ENCODE measurements at regions not wholly inside any gene's neighbourhood (a gene's known extent, or its start where the extent isn't known, plus 50 kb on each side); places are given as distances from the start of the nearest gene placed in this dataset.

GRCh38 chrX:45368705-45369104, 168.0 kb upstream of the DIPK2B start:
- H3K4me3 ChIP-seq, result no peak overlapping the region
- H3K9ac ChIP-seq (ENCODE audit: insufficient read depth in 1 of 2, low read depth in 2 of 2, low read length in 2 of 2), result no peak overlapping the region
- H3K9me3 ChIP-seq (replicated peaks; ENCODE audit: control insufficient read depth, insufficient read depth, low read depth, low read length), result no peaks in the 10 kb centered on the region
- no peak overlapping the region for H3K27ac ChIP-seq (ENCODE audit: extremely low read depth, low read depth, low read length)
- TF ChIP-seq HBP1 (CRISPR knock-in tag; IDR thresholded peaks at IDR 0.05), result no peak
- peak; percentile 76 for TF ChIP-seq ZFP36 (IDR thresholded peaks at IDR 0.05; ENCODE audit: low read depth, low read length, partially characterized antibody)
- TF ChIP-seq DNMT1 (IDR thresholded peaks at IDR 0.05), result no peak
- TF ChIP-seq ZNF140 (CRISPR knock-in tag; IDR thresholded peaks at IDR 0.05), result no peak
- intact Hi-C loops (cut with micrococcal nuclease) (no loop called here), in situ Hi-C loops (cut with MboI) (no loop called here)
- CTCF ChIA-PET (ENCODE audit: low intra/inter-chr PET ratio), result no interaction called here
- no TSS peak for BruUV-seq (replicated peaks)
- no peak for ATAC-seq
- no peak overlapping the region for H3K4me2 ChIP-seq (ENCODE audit: insufficient read depth, low read length)
- no peak for DNase-seq (ENCODE audit: extremely low read depth in 1 of 4, low spot score in 3 of 4)
- no peaks in the 10 kb centered on the region for H3K4me1 ChIP-seq (replicated peaks in 1 of 2; ENCODE audit: control insufficient read depth in 2 of 2, insufficient read depth in 2 of 2, low read length in 2 of 2)
- no peak overlapping the region for H2AFZ ChIP-seq (ENCODE audit: low read depth, low read length)
- H3K79me2 ChIP-seq (ENCODE audit: control insufficient read depth, insufficient read depth, low read length), result no peaks in the 10 kb centered on the region
- no peaks in the 10 kb centered on the region for H3K9me1 ChIP-seq (ENCODE audit: control insufficient read depth, insufficient read depth, low read length)
- 14% methylated on average over 2 of the region's 2 CpGs for WGBS (ENCODE audit: insufficient coverage, low coverage, missing lambda C conversion rate)
- no peaks in the 10 kb centered on the region for H3K27me3 ChIP-seq (ENCODE audit: control insufficient read depth in 2 of 2, insufficient read depth in 2 of 2, low read length in 2 of 2)
- H4K20me1 ChIP-seq (replicated peaks; ENCODE audit: control insufficient read depth, insufficient read depth, low read length), result no peaks in the 10 kb centered on the region
- H3K36me3 ChIP-seq (ENCODE audit: control insufficient read depth, insufficient read depth, low read length), result no peaks in the 10 kb centered on the region
- POLR2A ChIA-PET, result interaction anchor here (0.6 kb wide), 1 partner anchor 474 kb away, joined by 3 read pairs; no protein-coding TSS in a partner anchor
- no peak for FAIRE-seq

- CTCF ChIA-PET (ENCODE audit: low intra/inter-chr PET ratio), result no interaction called here
- Histone ChIP-seq H3K4me2 (ENCODE audit: insufficient read depth, low read length) (no peak overlapping the region), H2AFZ (ENCODE audit: low read depth, low read length) (no peak overlapping the region), H3K27ac (ENCODE audit: extremely low read depth, low read depth, low read length) (no peak overlapping the region), H3K36me3 (ENCODE audit: control insufficient read depth, insufficient read depth, low read length) (no peaks in the 10 kb centered on the region), H3K9me3 (replicated peaks; ENCODE audit: control insufficient read depth, insufficient read depth, low read depth, low read length) (no peaks in the 10 kb centered on the region), H3K4me3 (no peak overlapping the region), H4K20me1 (replicated peaks; ENCODE audit: control insufficient read depth, insufficient read depth, low read length) (no peaks in the 10 kb centered on the region), H3K9me1 (ENCODE audit: control insufficient read depth, insufficient read depth, low read length) (no peaks in the 10 kb centered on the region), H3K4me1 (replicated peaks in 1 of 2; ENCODE audit: control insufficient read depth in 2 of 2, insufficient read depth in 2 of 2, low read length in 2 of 2) (no peaks in the 10 kb centered on the region), H3K9ac (ENCODE audit: insufficient read depth in 1 of 2, low read depth in 2 of 2, low read length in 2 of 2) (no peak overlapping the region), H3K79me2 (ENCODE audit: control insufficient read depth, insufficient read depth, low read length) (no peaks in the 10 kb centered on the region), H3K27me3 (ENCODE audit: control insufficient read depth in 2 of 2, insufficient read depth in 2 of 2, low read length in 2 of 2) (no peaks in the 10 kb centered on the region)
- intact Hi-C loops (cut with micrococcal nuclease), result no loop called here
- in situ Hi-C loops (cut with MboI), result no loop called here
- POLR2A ChIA-PET, result no interaction called here
- ATAC-seq (no peak), DNase-seq (ENCODE audit: extremely low read depth in 1 of 4, low spot score in 3 of 4) (no peak), FAIRE-seq (no peak)
- no TSS peak for BruUV-seq (replicated peaks)
- 0% methylated on average over 4 of the region's 4 CpGs for WGBS (ENCODE audit: insufficient coverage, low coverage, missing lambda C conversion rate)
- TF ChIP-seq ZBTB2 (IDR thresholded peaks at IDR 0.05) (no peak), SNAPC5 (CRISPR knock-in tag; IDR thresholded peaks at IDR 0.05) (no peak), ILF3 (IDR thresholded peaks at IDR 0.05; ENCODE audit: borderline replicate concordance) (no peak), CEBPZ (IDR thresholded peaks at IDR 0.05; ENCODE audit: borderline replicate concordance, low read depth, low read length) (no peak), NCOA4 (IDR thresholded peaks at IDR 0.05; ENCODE audit: partially characterized antibody) (no peak)
Observed at GRCh38 chrX:45363596-45363995, 162.9 kb upstream of the DIPK2B start.
